Ovary (tissue), 7 donors: ENCODE measurements at regions not wholly inside any gene's neighbourhood (a gene's known extent, or its start where the extent isn't known, plus 50 kb on each side); places are given as distances from the start of the nearest gene placed in this dataset.

Experiments used
- DNase-seq, 5 donors: peaks; one replicate each; pipeline ENCODE4 v3.0.0-alpha.2; 2019 to 2020
- H3K27ac ChIP-seq, 2 donors: fragments of 200-600 bp; one replicate each; pipeline versions ENCODE4 v1.5.1 to v1.8.0; 2019 to 2022
- H3K27me3 ChIP-seq: fragments of 200-600 bp; one replicate; pipeline ENCODE4 v1.8.0; 2022
- H3K36me3 ChIP-seq: fragments of 200-600 bp; sonication (generic); one replicate; pipeline ENCODE4 v1.5.1; 2019
- H3K4me1 ChIP-seq: one replicate; pipeline ENCODE4 v1.8.1; 2013; ENCODE audit warnings: mild to moderate bottlenecking, moderate library complexity; ENCODE audit not compliant: insufficient read depth
- H3K4me3 ChIP-seq: fragments of 200-600 bp; sonication (generic); one replicate; pipeline ENCODE4 v1.5.1; 2017
- H3K9me3 ChIP-seq, 2 donors: fragments of 200-600 bp in 1 of 2; sonication (generic) in 1 of 2; one replicate each; pipeline versions ENCODE4 v1.5.1 to v1.8.1; 2013 to 2019; ENCODE audit warnings: mild to moderate bottlenecking in 1 of 2, moderate library complexity in 1 of 2
- EP300 ChIP-seq: sonication (generic); formaldehyde crosslinking; IDR thresholded peaks from one replicate; pipeline ENCODE4 v1.6.1; 2017; ENCODE audit warnings: antibody characterized with exemption
- POLR2A ChIP-seq: fragments of 450-650 bp; IDR thresholded peaks from one replicate; pipeline ENCODE4 v1.6.1; 2017; ENCODE audit warnings: antibody characterized with exemption, mild to moderate bottlenecking, moderate library complexity
- WGBS, 3 donors: extraction: QIAGEN DNeasy Blood & Tissue Kit in 1 of 3; methylation state at CpG; one replicate each; pipeline versions ENCODE4 v1.1.5 to v1.1.7; 2013 to 2017; 5-methylcytosine and 5-hydroxymethylcytosine counted together
- intact Hi-C, 4 donors: fragments of 100-400 bp; cut with DNase I; formaldehyde crosslinking; loops; one replicate each; pipeline versions ENCODE4 v1.11.0 to v1.15.1; 2022 to 2023
- TF ChIP-seq, protein P1 (sequence below), 3 donors: fragments of 450-650 bp in 2 of 3; fragments of 200-600 bp in 1 of 3; IDR thresholded peaks; one replicate each; pipeline versions ENCODE4 v1.5.1 to v1.8.0; 2016 to 2022; ENCODE audit warnings: antibody characterized with exemption in 3 of 3, mild to moderate bottlenecking in 1 of 3
- donor health status: DM: no; HTN: no; CAD: no; lungs with moderate emphysema.
- donor health status: DM: no; HTN: no; CAD: no.
- donor health status: Bipolar disorder and iron deficiency.
- donor health status: DM: no; HTN: no; CAD: no.
- donor health status: DM: yes; HTN: yes; CAD: no.

DNA sequence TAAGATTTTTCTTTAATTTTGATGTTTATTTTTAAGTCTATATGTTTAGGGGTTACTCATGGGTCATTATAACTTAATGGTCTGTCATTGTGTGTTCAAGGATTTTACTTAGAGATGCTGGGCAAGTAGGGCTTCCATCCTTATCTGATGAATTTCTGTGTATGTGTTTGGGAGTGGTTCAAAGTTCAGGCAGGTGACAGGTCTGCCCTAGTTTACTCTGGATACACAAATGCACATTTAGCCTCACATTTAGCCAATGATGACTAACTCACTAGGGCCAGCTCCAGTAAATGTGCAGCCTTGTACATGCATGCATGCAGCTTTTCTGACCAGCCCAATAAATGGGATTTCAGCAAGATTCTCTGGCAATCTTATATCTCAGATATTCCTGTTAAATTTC lies 554.1 kb downstream of the SI start:
- DNase-seq: no peak
- Histone ChIP-seq H3K27me3 (no peaks in the 10 kb centered on the region), H3K27ac (no peak overlapping the region), H3K4me3 (no peak overlapping the region), H3K4me1 (no peaks in the 10 kb centered on the region), H3K36me3 (no peaks in the 10 kb centered on the region), H3K9me3 (peaks cover 0 to 10% of the 10 kb centered on the region in 2 donors)
- TF ChIP-seq EP300: no peak
- TF ChIP-seq, protein P1, sequence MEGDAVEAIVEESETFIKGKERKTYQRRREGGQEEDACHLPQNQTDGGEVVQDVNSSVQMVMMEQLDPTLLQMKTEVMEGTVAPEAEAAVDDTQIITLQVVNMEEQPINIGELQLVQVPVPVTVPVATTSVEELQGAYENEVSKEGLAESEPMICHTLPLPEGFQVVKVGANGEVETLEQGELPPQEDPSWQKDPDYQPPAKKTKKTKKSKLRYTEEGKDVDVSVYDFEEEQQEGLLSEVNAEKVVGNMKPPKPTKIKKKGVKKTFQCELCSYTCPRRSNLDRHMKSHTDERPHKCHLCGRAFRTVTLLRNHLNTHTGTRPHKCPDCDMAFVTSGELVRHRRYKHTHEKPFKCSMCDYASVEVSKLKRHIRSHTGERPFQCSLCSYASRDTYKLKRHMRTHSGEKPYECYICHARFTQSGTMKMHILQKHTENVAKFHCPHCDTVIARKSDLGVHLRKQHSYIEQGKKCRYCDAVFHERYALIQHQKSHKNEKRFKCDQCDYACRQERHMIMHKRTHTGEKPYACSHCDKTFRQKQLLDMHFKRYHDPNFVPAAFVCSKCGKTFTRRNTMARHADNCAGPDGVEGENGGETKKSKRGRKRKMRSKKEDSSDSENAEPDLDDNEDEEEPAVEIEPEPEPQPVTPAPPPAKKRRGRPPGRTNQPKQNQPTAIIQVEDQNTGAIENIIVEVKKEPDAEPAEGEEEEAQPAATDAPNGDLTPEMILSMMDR (IDR thresholded peaks at IDR 0.05): no peak
- intact Hi-C loops: no loop called here

DNA sequence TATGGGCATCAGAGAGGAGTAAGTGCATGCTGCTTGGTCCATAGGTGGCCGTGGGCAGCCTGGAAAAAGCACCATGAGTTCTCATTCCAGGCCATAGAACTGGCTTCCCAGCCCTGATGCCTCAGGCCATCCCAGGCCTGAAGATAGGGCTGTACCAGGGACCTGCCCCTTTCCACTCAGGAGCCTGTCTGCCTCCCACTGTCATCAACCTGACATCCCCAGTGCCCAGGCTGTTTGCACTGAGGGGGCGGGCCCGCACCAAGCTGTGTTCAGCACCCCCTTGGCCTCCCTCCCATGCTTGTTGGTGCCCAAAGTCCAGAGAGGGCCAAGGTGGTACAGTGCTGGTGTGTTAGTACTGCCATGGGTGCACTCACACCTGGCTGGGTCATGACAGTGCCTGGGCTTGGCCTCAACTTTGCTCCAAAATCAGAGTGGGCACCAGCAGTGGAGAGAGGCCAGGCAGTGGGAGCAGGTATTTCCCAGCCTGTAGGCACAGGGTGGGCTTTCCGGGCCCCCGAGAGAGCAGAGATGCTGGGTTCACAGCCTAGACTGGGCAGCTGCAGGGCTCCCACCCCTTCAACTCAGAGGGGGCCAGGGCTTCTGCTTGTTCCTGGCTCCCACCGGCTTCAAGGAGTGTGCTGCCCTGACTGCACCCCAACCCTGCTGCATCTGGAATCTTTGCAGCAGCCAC lies 556.1 kb downstream of the SI start:
- intact Hi-C loops: no loop called here
- Histone ChIP-seq H3K27ac (no peak overlapping the region), H3K4me1 (no peaks in the 10 kb centered on the region), H3K36me3 (no peaks in the 10 kb centered on the region), H3K4me3 (no peak overlapping the region), H3K9me3 (peaks cover 0 to 10% of the 10 kb centered on the region in 2 donors), H3K27me3 (no peaks in the 10 kb centered on the region)
- 85 to 89% (median 87%) methylated on average over 6 of the region's 6 CpGs for WGBS, 3 donors
- no peak for DNase-seq
- TF ChIP-seq EP300 (no peak), POLR2A (no peak)
- TF ChIP-seq, protein P1 (IDR thresholded peaks at IDR 0.05): no peak

GRCh38 chr3:164521644-164522043 lies 556.7 kb downstream of the SI start:
- DNase-seq: no peak
- intact Hi-C loops: no loop called here
- H3K36me3 ChIP-seq: no peaks in the 10 kb centered on the region
- peaks cover 0 to 10% of the 10 kb centered on the region in 2 donors for H3K9me3 ChIP-seq
- H3K4me3 ChIP-seq: no peak overlapping the region
- no peak for TF ChIP-seq EP300
- TF ChIP-seq, protein P1 (IDR thresholded peaks at IDR 0.05): no peak
- no peak for TF ChIP-seq POLR2A
- 94 to 96% (median 94%) methylated on average over 2 of the region's 2 CpGs for WGBS, 3 donors
- no peaks in the 10 kb centered on the region for H3K27me3 ChIP-seq
- no peaks in the 10 kb centered on the region for H3K4me1 ChIP-seq
- H3K27ac ChIP-seq: no peak overlapping the region

DNA sequence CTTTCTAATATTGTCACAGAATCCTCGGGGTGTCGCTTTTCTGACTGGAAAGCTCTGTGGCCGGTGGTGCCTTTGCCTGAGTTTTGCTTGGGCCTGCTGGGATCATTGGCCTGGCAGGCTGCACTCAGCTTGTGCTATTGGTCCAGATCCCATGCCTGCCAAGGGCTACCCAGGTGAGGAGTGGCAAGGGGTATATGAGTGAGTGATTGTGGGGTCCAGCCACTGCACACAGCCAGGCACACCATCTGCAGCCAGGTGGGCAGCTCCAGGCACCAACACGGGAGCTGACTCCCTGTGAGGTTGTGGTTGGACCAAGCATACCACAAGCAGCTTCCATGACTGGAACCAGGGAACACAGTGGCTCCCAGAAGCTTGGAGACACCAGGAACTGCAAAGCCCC lies 557.2 kb downstream of the SI start:
- no peak for DNase-seq
- Histone ChIP-seq H3K4me1 (no peaks in the 10 kb centered on the region), H3K36me3 (no peaks in the 10 kb centered on the region), H3K27ac (no peak overlapping the region), H3K9me3 (peaks cover 0 to 10% of the 10 kb centered on the region in 2 donors), H3K27me3 (no peaks in the 10 kb centered on the region), H3K4me3 (no peak overlapping the region)
- intact Hi-C loops: no loop called here
- TF ChIP-seq, protein P1 (IDR thresholded peaks at IDR 0.05): no peak
- TF ChIP-seq EP300 (no peak), POLR2A (no peak)
- WGBS, 3 donors: 83 to 89% (median 84%) methylated on average over 4 of the region's 4 CpGs
